HEK293T (cell line): ENCODE measurements at regions not wholly inside any gene's neighbourhood (a gene's known extent, or its start where the extent isn't known, plus 50 kb on each side); places are given as distances from the start of the nearest gene placed in this dataset.

ENCODE experiments used
- CTCF ChIA-PET: fragments of 350-600 bp; formaldehyde crosslinking; extraction: SDS; loops from one replicate; lab custom pipeline; 2021; ENCODE audit warnings: antibody characterized with exemption, inconsistent platforms; lab: Yijun Ruan, JAX
- POLR2A ChIA-PET: fragments of 350-600 bp; formaldehyde crosslinking; extraction: SDS; loops from one replicate; lab custom pipeline; 2020; ENCODE audit warnings: antibody characterized with exemption, inconsistent platforms; lab: Yijun Ruan, JAX
- DNase-seq: peaks from one replicate; pipeline ENCODE4 v3.0.0; 2012; ENCODE audit warnings: mixed read lengths; ENCODE audit errors: extremely low spot score
- ARNT ChIP-seq: fragments of 450-650 bp; IDR thresholded peaks from 2 replicates; pipeline ENCODE4 v1.6.1; 2017; ENCODE audit warnings: mild to moderate bottlenecking
- BHLHE40 ChIP-seq: fragments of 450-650 bp; IDR thresholded peaks from 2 replicates; pipeline ENCODE4 v1.6.1; 2016; ENCODE audit warnings: mild to moderate bottlenecking, moderate library complexity, borderline replicate concordance
- CTBP1 ChIP-seq: fragments of 450-650 bp; IDR thresholded peaks from 2 replicates; pipeline ENCODE4 v1.6.1; 2016; ENCODE audit warnings: borderline replicate concordance
- ELF4 ChIP-seq: fragments of 450-650 bp; IDR thresholded peaks from 2 replicates; pipeline ENCODE4 v1.6.1; 2017; ENCODE audit warnings: antibody characterized with exemption
- FOXA1 ChIP-seq: fragments of 450-650 bp; IDR thresholded peaks from 2 replicates; pipeline ENCODE4 v1.6.1; 2016; ENCODE audit warnings: mild to moderate bottlenecking
- FOXK2 ChIP-seq: fragments of 450-650 bp; IDR thresholded peaks from 2 replicates; pipeline ENCODE4 v1.6.1; 2016; ENCODE audit warnings: mild to moderate bottlenecking
- FOXM1 ChIP-seq: fragments of 450-650 bp; IDR thresholded peaks from 2 replicates; pipeline ENCODE4 v1.6.1; 2017; ENCODE audit warnings: mild to moderate bottlenecking, borderline replicate concordance
- HDGF ChIP-seq: fragments of 450-650 bp; IDR thresholded peaks from 2 replicates; pipeline ENCODE4 v1.6.1; 2017; ENCODE audit warnings: antibody characterized with exemption, borderline replicate concordance
- L3MBTL2 ChIP-seq: fragments of 450-650 bp; conservative IDR thresholded peaks from 2 replicates; pipeline ENCODE4 v1.6.1; 2016; ENCODE audit warnings: mild to moderate bottlenecking
- LEF1 ChIP-seq: fragments of 450-650 bp; IDR thresholded peaks from 2 replicates; pipeline ENCODE4 v1.6.1; 2017; ENCODE audit warnings: mild to moderate bottlenecking, borderline replicate concordance
- NFRKB ChIP-seq: fragments of 450-650 bp; IDR thresholded peaks from 2 replicates; pipeline ENCODE4 v1.6.1; 2016; ENCODE audit warnings: mild to moderate bottlenecking, moderate library complexity
- SP1 ChIP-seq: fragments of 450-650 bp; IDR thresholded peaks from 2 replicates; pipeline ENCODE4 v1.6.1; 2017
- SUZ12 ChIP-seq: fragments of 450-650 bp; IDR thresholded peaks from 2 replicates; pipeline ENCODE4 v1.6.1; 2016; ENCODE audit warnings: mild to moderate bottlenecking
- ZNF384 ChIP-seq: fragments of 450-650 bp; IDR thresholded peaks from 2 replicates; pipeline ENCODE4 v1.6.1; 2016
- TF ChIP-seq, protein P1 (sequence below): fragments of 450-650 bp; IDR thresholded peaks from 2 replicates; pipeline ENCODE4 v1.6.1; 2016

DNA sequence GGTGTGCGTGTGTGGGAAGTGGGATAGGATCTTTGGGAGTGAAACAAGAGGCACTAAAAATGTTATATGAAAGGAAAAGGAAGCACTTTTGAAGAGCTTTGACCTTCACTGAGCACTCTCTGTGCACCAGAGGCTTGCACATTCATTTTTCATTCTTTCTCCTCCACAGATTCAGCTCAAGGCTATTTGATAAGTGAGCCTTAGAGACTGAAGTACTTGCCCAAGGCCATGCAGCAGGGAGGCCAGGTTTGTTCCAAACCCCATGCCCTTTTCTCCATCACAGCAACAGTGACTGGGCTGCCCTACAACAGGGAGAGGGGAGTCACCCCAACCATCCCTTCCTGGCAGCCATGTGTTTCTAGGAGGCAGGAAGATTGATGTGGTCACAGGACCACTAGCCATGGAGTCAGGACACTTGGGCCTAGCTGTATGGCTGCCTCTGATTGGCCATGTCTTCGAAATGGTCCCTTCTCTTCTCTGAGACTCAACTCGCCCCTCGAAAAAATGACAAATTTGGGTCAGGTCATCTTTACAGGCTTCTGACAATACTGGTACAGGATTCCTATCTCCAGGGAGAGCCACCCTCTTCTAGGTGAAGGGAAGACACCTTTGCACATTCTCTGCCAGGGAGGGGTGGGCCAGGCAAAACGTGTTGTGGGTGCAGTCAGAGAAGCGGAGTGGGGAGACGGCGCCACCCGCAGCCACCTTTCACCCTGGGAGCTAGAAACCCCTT is 123.5 kb upstream of the MYCN start:
- no peak for DNase-seq
- TF ChIP-seq SUZ12 (no peak), BHLHE40 (no peak), CTBP1 (no peak), LEF1 (no peak), FOXA1 (no peak), ELF4 (no peak), ZNF384 (no peak), NFRKB (no peak)
- ChIA-PET CTCF (no interaction called here), POLR2A (no interaction called here)

DNA sequence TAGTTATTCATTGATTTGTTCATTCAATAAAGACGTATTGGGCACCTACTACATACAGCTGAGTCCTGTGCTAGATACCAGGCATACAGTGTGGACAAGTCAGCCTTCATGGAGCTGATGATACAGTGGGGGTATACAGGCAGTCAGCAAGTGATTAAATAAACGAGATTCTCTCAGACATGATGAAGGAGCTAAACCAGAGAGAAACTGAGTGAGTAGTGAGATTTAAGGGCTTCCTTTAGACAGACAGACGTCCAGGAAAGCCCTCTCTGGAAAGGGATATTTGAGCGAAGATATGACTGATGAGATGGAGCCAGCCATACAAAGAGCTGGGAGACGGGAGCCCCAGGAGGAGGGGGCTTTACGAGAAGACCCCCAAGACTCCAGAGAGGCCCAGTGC is 122.6 kb upstream of the MYCN start:
- ChIA-PET CTCF (no interaction called here), POLR2A (no interaction called here)
- TF ChIP-seq L3MBTL2 (no peak), ARNT (no peak), LEF1 (no peak)
- DNase-seq: no peak

DNA sequence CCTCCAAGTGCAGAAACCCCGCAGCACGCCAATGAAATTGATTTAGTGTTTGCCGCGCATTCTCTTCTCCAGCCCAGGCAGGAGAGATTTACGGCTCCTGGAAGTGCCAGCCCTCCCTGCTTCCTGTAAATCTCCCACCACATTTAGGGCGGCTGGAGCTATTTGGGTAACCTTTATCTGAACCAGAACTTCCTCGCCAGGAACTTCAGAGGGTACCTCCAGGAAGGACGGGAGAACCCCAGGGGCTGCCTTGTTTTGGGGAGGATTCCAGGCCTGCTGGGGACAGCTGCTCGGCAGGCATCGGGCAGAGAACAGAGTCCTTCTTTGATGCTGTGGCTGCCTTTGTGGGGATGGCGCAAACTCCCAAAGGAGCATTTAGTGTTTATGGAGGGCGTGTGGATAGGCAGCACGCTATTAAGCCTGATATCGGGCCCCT is 122.0 kb upstream of the MYCN start:
- ChIA-PET CTCF (no interaction called here), POLR2A (no interaction called here)
- TF ChIP-seq, protein P1, sequence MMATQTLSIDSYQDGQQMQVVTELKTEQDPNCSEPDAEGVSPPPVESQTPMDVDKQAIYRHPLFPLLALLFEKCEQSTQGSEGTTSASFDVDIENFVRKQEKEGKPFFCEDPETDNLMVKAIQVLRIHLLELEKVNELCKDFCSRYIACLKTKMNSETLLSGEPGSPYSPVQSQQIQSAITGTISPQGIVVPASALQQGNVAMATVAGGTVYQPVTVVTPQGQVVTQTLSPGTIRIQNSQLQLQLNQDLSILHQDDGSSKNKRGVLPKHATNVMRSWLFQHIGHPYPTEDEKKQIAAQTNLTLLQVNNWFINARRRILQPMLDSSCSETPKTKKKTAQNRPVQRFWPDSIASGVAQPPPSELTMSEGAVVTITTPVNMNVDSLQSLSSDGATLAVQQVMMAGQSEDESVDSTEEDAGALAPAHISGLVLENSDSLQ: peak; percentile 65
- no peak for TF ChIP-seq HDGF
- no peak for DNase-seq

DNA sequence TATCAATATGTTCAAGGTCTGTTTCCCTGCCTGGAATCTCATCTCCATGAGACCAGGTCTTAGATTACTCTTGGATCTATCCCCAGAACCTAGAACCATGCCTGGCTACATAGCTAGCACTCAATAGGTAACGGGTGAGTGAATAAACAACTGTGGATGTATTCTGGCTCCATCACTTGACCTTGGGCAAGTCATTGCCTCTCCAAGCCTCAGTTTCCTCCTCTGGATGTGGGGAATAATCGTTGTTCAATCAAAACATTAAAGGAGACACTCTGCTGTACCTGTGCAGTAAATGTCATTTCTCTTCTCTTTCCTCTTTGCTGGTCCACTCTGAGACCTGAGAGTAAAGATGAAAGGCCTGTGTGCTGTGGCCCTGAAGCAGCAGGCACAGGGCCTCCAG is 121.5 kb upstream of the MYCN start:
- POLR2A ChIA-PET: no interaction called here
- TF ChIP-seq LEF1 (no peak), HDGF (no peak), FOXK2 (no peak), BHLHE40 (no peak), NFRKB (no peak), SP1 (no peak), ELF4 (no peak), CTBP1 (no peak), FOXA1 (no peak), ZNF384 (no peak), ARNT (no peak), SUZ12 (no peak), L3MBTL2 (no peak), FOXM1 (no peak)
- TF ChIP-seq, protein P1: no peak
- DNase-seq: no peak
- CTCF ChIA-PET: interaction anchor here (0.6 kb wide), 1 partner anchor 148 kb away, joined by 9 read pairs; no protein-coding TSS in a partner anchor

DNA sequence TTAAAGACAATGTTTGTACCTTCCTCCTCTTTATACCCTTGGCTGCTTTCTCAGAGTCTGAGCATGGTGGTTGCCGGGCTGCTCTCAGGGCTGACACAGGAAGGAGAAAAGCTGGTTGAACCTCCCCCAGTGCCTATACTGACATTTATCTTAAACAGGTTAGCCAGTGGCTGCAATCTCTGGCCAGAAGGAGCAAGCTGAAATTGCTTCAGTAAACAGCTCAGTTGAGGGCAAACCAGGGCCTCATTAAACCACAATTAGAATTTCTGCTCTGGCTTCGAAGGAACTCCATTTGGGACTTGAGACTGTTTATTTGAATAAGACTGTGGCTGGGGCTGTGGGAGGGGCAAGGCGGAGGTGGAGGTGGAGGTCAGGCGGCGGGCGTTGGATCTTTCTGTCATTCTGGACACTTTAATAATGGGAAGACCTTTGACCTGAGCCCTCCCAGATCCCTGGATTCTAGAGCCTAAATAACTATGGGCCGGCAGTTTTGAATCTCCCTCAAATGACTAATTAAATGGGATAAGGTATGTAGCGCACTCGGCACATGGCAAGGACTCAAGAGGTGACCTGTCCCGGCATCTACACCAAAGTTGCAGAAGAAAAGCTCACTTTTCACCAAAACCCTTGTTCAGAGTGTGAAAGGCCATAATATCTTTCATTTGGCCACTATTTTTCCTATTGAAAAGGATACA is 120.6 kb upstream of the MYCN start:
- POLR2A ChIA-PET: no interaction called here
- CTCF ChIA-PET: interaction anchor here (0.6 kb wide), 2 partner anchors 28 to 148 kb away, joined by 3 to 9 read pairs; no protein-coding TSS in a partner anchor
- no peak for TF ChIP-seq ELF4
- TF ChIP-seq FOXA1: no peak
- no peak for TF ChIP-seq HDGF
- no peak for TF ChIP-seq LEF1
- TF ChIP-seq, protein P1: no peak
- TF ChIP-seq BHLHE40: no peak
- TF ChIP-seq SUZ12: no peak
- TF ChIP-seq FOXM1: no peak
- no peak for TF ChIP-seq L3MBTL2
- no peak for DNase-seq

DNA sequence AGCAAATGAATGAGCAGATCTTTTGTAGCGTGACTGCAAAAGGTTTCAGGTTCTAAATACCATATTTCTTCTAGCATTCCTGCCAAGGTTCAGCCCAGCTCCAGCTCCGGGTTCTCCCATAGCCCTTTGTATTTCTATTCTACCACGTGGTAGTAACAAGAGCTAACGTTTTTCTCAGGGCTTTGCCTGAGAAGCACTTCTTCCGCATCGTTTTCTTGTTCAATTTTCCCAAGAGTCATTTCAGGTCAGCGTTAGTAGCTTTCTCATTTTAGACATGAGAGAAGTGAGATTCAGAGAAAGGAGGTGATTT is 120.1 kb upstream of the MYCN start:
- no peak for DNase-seq
- TF ChIP-seq ZNF384 (no peak), LEF1 (no peak)
- CTCF ChIA-PET: no interaction called here
- POLR2A ChIA-PET: no interaction called here

DNA sequence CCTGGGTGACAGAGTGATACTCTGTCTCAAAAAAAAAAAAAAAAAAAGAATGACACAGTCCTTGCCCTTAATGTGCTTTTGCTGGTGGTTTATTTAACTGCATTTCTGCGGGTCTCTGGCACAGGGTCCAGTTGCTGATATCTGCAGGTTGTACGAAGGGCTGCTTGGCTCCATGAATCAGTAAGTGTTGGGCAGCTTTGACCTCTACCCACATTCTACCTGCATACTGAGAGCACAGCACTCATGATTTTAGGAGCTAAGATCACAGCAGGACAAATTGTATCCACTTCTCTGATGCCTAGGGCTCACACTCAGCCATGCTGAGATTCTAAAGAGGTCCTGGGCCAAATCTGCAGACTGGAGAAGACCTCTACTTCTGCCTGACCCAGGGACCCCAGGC is 119.4 kb upstream of the MYCN start:
- DNase-seq: no peak
- ChIA-PET CTCF (no interaction called here), POLR2A (no interaction called here)
- TF ChIP-seq ZNF384: no peak
- TF ChIP-seq NFRKB: no peak
- TF ChIP-seq BHLHE40: no peak
- TF ChIP-seq, protein P1: no peak
- TF ChIP-seq HDGF: no peak
